ENCODE measurements at regions not wholly inside any gene's neighbourhood (a gene's known extent, or its start where the extent isn't known, plus 50 kb on each side); places are given as distances from the start of the nearest gene placed in this dataset.

DNA sequence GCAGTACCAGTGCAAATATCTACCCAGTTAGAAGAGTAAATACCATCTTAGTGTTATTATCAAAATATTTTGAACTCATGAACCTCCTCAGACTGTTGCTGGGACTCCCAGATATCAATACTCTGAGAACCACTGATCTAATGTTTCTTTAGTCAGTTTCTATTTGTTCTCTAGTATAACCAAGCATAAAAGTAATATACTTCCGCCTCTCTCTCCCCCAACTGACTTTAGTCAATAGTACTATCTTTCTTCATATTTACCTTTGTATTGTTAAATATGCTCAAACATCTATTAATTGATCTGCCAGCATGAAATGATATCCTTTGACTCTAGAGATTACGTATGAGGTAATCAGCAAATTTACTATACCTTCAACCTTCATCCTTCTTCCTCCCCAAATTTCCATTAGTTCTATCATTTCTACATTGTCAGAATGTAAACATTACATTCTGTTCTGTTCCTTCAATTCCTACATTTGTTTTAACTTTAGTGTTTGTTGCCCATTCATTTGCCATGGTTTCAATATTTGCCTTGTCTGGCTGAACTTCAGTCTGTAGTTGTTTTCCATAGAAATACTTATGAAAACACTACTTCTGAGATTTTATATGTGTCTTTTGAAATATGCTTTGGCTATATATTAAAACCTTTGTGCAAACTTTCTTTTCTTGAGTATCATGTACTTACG is 192.5 kb upstream of the PDE3A start:
- Histone ChIP-seq H3K9me3 (ENCODE audit: control insufficient read depth, low read length) (no peaks in the 10 kb centered on the region), H3K27me3 (ENCODE audit: control insufficient read depth, insufficient read depth) (no peaks in the 10 kb centered on the region), H3K27ac (ENCODE audit: low read length) (no peak overlapping the region), H3K4me1 (ENCODE audit: control insufficient read depth, insufficient read depth, low read length) (no peaks in the 10 kb centered on the region), H3K4me3 (ENCODE audit: low read length) (no peak overlapping the region)
- WGBS = 97% methylated on average over 3 of the region's 3 CpGs
- ATAC-seq (no peak), DNase-seq (no peak)
- intact Hi-C loops (cut with DNase I) = no loop called here

DNA sequence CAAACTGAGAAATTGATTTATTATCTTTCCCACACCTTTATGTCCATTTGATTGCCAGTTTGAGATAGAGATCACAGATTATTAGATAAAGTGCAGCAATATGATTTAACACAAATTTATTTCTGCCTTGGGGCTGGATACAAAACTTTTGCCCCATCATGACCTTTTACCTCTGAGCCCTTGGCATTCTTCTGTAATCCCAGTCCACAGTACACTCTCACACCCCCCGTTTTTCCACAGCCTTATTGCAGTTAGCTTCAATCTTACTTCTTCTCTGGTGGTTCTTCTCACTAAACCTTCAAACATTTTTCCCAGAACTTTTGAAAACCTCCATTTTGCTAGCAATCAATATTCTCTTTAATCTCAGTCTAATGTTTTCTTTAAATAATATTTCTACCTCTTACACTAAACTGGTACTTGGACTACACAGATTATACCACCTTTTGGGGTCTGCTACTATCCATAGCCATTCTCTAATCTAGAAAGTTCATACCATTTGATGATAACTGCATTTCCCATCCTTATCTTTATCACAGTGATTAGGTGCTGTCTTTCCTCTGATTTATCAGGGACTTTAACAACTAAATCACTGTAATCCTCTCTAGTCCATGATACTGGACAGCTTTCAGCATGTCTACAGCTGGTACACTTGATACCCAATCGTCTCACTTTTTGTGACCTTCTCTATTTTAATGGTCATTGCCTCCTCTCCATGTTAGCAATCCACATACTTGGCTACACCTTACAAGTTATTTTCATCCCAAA is 186.7 kb upstream of the PDE3A start:
- Histone ChIP-seq H3K27ac (ENCODE audit: low read length) (no peak overlapping the region), H3K27me3 (ENCODE audit: control insufficient read depth, insufficient read depth) (no peaks in the 10 kb centered on the region), H3K4me3 (ENCODE audit: low read length) (no peak overlapping the region), H3K4me1 (ENCODE audit: control insufficient read depth, insufficient read depth, low read length) (no peaks in the 10 kb centered on the region), H3K9me3 (ENCODE audit: control insufficient read depth, low read length) (no peaks in the 10 kb centered on the region)
- intact Hi-C loops (cut with DNase I) = no loop called here
- WGBS = 56% methylated on average over 2 of the region's 2 CpGs
- no peak for DNase-seq
- ATAC-seq = no peak

DNA sequence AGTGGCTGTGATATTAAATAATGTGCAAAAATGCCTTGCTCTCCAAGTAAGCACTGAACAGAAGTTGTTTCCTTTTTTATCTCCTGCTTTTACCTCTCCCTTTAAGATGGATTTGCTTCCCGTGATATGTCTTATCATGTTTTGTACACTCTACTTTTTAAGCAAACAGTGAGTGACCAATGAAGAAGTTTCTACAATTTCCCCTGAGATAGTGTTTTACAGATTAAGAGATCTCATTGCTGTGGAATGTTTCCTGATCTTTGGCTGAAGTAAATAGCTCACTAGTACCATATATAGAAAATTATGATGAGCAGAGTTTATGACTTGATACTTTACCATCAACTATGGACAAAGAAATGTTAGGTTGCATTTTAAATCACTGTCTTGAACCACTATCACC is 184.8 kb upstream of the PDE3A start:
- DNase-seq = no peak
- intact Hi-C loops (cut with DNase I) = no loop called here
- Histone ChIP-seq H3K27me3 (ENCODE audit: control insufficient read depth, insufficient read depth) (no peaks in the 10 kb centered on the region), H3K4me3 (ENCODE audit: low read length) (no peak overlapping the region), H3K4me1 (ENCODE audit: control insufficient read depth, insufficient read depth, low read length) (no peaks in the 10 kb centered on the region), H3K27ac (ENCODE audit: low read length) (no peak overlapping the region), H3K9me3 (ENCODE audit: control insufficient read depth, low read length) (no peaks in the 10 kb centered on the region)
- no peak for ATAC-seq
- WGBS = 13% methylated on average over 1 of the region's 1 CpG

DNA sequence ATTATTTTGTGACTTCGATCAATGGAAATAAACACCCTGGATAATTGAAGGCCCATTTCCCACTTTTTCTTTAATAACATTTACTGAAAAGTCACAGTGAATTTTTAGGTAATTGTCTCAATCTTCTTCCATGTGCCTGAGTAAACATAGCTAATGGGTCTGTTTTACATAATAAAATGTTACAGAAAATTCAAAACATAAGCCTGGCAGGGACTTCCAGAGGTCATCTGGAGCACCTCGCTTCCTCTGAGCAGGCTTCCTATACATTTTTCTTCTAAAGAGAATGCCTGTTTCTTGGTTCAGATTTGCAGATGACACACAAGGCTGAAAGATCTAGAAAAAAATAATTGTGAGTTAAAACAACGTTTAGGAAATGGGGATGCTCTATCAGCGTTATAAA is 183.8 kb upstream of the PDE3A start:
- no peak overlapping the region for H3K4me3 ChIP-seq (ENCODE audit: low read length)
- 54% methylated on average over 4 of the region's 4 CpGs for WGBS
- H3K4me1 ChIP-seq (ENCODE audit: control insufficient read depth, insufficient read depth, low read length) = no peaks in the 10 kb centered on the region
- no peak overlapping the region for H3K27ac ChIP-seq (ENCODE audit: low read length)
- ATAC-seq = no peak
- no peak for DNase-seq
- H3K27me3 ChIP-seq (ENCODE audit: control insufficient read depth, insufficient read depth) = no peaks in the 10 kb centered on the region
- intact Hi-C loops (cut with DNase I) = no loop called here
- no peaks in the 10 kb centered on the region for H3K9me3 ChIP-seq (ENCODE audit: control insufficient read depth, low read length)

DNA sequence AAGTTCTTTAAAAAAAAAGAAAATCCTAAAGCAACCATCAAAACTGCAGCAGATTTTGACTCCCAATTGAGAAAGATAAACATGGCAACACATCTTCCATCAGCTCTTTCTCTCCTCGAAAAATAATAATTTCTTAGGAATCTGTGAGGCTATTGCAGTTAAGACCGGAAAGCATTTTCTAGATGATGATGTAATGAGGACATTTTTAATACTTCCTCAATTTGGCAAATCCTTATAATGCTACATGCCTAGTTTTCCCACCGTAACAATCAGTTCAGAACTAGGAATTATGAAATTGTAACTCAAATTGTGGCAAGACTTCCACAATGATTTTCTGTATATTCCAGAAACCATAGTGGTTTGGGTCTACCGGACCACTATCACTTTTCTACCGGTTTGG is 180.9 kb upstream of the PDE3A start:
- no peak overlapping the region for H3K27ac ChIP-seq (ENCODE audit: low read length)
- no peak for ATAC-seq
- H3K9me3 ChIP-seq (ENCODE audit: control insufficient read depth, low read length) = no peaks in the 10 kb centered on the region
- H3K4me3 ChIP-seq (ENCODE audit: low read length) = no peak overlapping the region
- no peak for DNase-seq
- H3K27me3 ChIP-seq (ENCODE audit: control insufficient read depth, insufficient read depth) = no peaks in the 10 kb centered on the region
- 58% methylated on average over 5 of the region's 5 CpGs for WGBS
- H3K4me1 ChIP-seq (ENCODE audit: control insufficient read depth, insufficient read depth, low read length) = no peaks in the 10 kb centered on the region
- intact Hi-C loops (cut with DNase I) = no loop called here

DNA sequence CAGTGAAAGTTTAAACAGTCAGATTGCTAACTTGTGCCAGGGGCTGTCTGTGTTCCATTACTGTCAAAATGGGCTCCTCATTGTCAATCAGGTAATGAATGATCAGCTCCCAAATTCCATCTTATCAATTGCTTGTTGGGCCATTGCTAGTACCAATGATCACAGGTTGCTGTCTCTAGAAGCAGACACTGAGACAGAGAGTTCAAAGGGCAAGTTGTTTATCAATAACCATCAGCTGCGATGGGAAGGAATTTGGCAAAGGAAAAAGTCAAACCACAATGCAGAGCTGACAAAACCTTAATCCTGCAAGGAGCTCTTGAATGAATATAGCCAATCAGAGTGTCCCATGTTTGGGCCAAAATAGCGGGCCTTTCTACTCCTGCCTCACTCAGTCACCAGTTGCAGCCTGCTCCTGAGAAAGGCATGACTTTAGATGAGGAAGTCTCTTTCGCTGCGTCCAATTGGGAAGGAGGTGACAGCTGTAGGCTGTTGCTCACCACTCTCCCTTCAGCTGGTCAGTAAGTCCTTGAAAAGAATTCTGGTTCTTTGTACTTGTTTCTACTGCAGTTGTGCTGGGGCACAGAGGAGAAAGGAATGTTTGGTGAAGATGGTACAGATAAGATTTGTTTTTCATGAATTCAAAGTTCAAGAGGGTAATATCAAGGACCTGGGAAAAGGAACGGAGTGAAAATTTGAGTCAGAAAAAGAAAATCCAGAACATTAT is 179.2 kb upstream of the PDE3A start:
- no peak for DNase-seq
- H3K9me3 ChIP-seq (ENCODE audit: control insufficient read depth, low read length) = no peaks in the 10 kb centered on the region
- intact Hi-C loops (cut with DNase I) = no loop called here
- H3K4me3 ChIP-seq (ENCODE audit: low read length) = no peak overlapping the region
- ATAC-seq = peak; percentile 63 to 64
- no peaks in the 10 kb centered on the region for H3K27me3 ChIP-seq (ENCODE audit: control insufficient read depth, insufficient read depth)
- H3K27ac ChIP-seq (ENCODE audit: low read length) = no peak overlapping the region
- no peaks in the 10 kb centered on the region for H3K4me1 ChIP-seq (ENCODE audit: control insufficient read depth, insufficient read depth, low read length)
- whole genome bisulfite sequencing = 71% methylated on average over 5 of the region's 5 CpGs

DNA sequence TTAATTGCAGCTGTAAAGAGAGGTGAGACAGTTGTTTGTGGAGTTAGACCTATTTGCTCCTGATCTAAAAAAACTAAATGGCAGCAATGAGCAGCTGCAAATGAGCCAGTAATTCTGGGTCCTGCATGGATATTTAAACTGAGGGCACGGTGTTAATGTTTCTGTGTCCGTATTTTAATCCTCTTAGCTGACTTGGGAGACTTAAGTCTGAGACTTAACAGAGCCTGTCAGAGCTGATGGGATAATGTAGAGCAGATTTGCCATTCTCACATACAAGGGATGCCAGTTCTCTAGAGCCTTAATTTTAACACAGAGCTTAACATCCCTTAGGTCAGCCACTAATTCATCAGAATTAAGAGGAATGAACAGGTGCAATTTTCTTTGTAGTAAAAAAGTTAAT is 178.6 kb upstream of the PDE3A start:
- H3K27ac ChIP-seq (ENCODE audit: low read length) = no peak overlapping the region
- intact Hi-C loops (cut with DNase I) = no loop called here
- DNase-seq = no peak

DNA sequence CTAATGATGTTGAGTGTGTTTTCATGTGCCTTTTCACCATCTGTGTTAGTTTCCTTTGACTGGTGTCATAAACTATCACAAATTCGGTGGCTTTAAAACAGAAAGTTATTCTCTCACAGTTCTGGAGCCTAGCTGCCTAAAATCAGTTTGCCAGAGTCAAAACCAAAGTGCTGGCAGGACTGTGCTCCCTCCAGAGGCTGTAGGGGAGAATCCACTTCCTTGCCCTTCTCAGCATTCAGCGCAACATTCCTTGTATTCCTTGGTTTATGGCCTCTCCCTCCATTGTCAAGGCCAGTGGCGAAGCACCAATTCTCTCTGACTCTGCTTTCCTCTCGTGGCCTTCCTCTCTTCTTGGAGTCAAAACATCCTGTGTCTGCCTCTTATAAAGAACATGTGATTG is 174.2 kb upstream of the PDE3A start:
- no peaks in the 10 kb centered on the region for H3K9me3 ChIP-seq (ENCODE audit: control insufficient read depth, low read length)
- ATAC-seq = peak in 1 of 2 donors; percentile 56

More for the DNA sequence above, 178.6 kb upstream of the PDE3A start:
- no peaks in the 10 kb centered on the region for H3K9me3 ChIP-seq (ENCODE audit: control insufficient read depth, low read length)
- no peak overlapping the region for H3K4me3 ChIP-seq (ENCODE audit: low read length)
- H3K4me1 ChIP-seq (ENCODE audit: control insufficient read depth, insufficient read depth, low read length) = no peaks in the 10 kb centered on the region
- no peaks in the 10 kb centered on the region for H3K27me3 ChIP-seq (ENCODE audit: control insufficient read depth, insufficient read depth)
- 66% methylated on average over 2 of the region's 2 CpGs for WGBS
- no peak for ATAC-seq

DNA sequence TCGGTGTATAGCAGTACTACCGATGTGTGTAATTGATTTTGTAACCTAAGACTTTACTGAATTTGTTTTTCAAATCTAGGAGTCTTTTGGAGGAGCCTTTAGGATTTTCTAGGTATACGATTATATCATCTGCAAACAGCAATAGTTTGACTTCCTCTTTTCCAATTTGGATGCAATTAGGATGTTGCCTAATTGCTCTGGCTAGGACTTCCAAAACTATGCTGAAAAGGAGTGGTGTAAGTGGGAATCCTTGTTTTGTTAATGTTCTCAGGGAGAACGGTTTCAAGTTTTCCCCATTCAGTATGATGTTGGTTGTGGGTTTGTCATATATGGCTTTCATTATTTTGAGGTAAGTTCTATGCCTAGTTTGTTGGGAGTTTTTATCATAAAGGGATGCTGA is 171.6 kb upstream of the PDE3A start:
- Histone ChIP-seq H3K9me3 (ENCODE audit: control insufficient read depth, low read length) (no peaks in the 10 kb centered on the region), H3K27ac (ENCODE audit: low read length) (no peak overlapping the region), H3K4me3 (ENCODE audit: low read length) (no peak overlapping the region), H3K27me3 (ENCODE audit: control insufficient read depth, insufficient read depth) (no peaks in the 10 kb centered on the region), H3K4me1 (ENCODE audit: control insufficient read depth, insufficient read depth, low read length) (no peaks in the 10 kb centered on the region)
- intact Hi-C loops (cut with DNase I) = no loop called here
- DNase-seq (no peak), ATAC-seq (no peak)
- 83% methylated on average over 4 of the region's 4 CpGs for WGBS

More for the DNA sequence above, 174.2 kb upstream of the PDE3A start:
- no peak overlapping the region for H3K27ac ChIP-seq (ENCODE audit: low read length)
- DNase-seq = no peak
- intact Hi-C loops (cut with DNase I) = no loop called here
- H3K4me1 ChIP-seq (ENCODE audit: control insufficient read depth, insufficient read depth, low read length) = no peaks in the 10 kb centered on the region
- 49% methylated on average over 4 of the region's 4 CpGs for WGBS
- H3K4me3 ChIP-seq (ENCODE audit: low read length) = no peak overlapping the region
- no peaks in the 10 kb centered on the region for H3K27me3 ChIP-seq (ENCODE audit: control insufficient read depth, insufficient read depth)

DNA sequence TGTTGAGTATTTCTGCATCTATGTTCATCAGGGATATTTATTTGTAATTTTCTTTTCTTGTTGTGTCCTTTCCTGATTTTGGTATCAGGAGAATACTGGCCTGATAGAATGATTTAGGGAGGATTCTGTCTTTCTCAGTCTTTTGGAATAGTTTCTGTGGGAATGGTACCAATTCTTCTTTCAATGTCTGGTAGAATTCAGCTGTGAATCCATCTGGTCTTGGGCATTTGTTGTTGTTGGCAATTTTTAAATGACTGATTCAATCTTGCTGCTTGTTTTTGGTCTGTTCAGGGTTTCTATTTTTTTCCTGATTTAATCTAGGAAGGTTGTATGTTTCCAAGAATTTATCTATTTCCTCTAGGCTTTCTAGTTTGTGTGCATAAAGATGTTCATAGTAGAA is 170.9 kb upstream of the PDE3A start:
- intact Hi-C loops (cut with DNase I) = no loop called here
- H3K9me3 ChIP-seq (ENCODE audit: control insufficient read depth, low read length) = no peaks in the 10 kb centered on the region
- no peak overlapping the region for H3K27ac ChIP-seq (ENCODE audit: low read length)
- H3K4me1 ChIP-seq (ENCODE audit: control insufficient read depth, insufficient read depth, low read length) = no peaks in the 10 kb centered on the region
- H3K4me3 ChIP-seq (ENCODE audit: low read length) = no peak overlapping the region
- ATAC-seq = no peak
- no peak for DNase-seq
- no peaks in the 10 kb centered on the region for H3K27me3 ChIP-seq (ENCODE audit: control insufficient read depth, insufficient read depth)

DNA sequence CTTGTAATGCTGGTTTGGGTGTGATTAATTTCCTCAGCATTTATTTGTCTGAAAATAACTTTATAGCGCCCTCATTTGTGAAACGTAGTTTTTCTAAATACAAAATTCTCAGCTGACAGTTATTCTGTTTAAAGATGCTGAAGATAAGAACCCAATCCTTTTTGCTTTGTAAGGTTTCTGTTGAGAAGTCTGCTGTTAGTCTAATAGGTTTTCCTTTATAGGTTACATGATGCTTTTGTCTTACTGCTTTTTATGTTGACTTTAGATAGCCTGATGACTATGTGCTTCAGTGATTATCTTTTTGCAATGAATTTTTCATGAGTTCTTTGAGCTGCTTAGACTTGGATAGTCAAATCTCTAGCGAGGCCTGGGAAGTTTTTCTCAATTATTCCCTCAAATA is 168.6 kb upstream of the PDE3A start:
- Histone ChIP-seq H3K27ac (ENCODE audit: low read length) (no peak overlapping the region), H3K27me3 (ENCODE audit: control insufficient read depth, insufficient read depth) (no peaks in the 10 kb centered on the region), H3K9me3 (ENCODE audit: control insufficient read depth, low read length) (no peaks in the 10 kb centered on the region), H3K4me3 (ENCODE audit: low read length) (no peak overlapping the region), H3K4me1 (ENCODE audit: control insufficient read depth, insufficient read depth, low read length) (no peaks in the 10 kb centered on the region)
- intact Hi-C loops (cut with DNase I) = no loop called here
- ATAC-seq (no peak), DNase-seq (no peak)
- 90% methylated on average over 3 of the region's 3 CpGs for WGBS
